Trophoblast cell (in vitro differentiated cells and primary cell): ENCODE measurements at regions not wholly inside any gene's neighbourhood (a gene's known extent, or its start where the extent isn't known, plus 50 kb on each side); places are given as distances from the start of the nearest gene placed in this dataset.
A peak's percentile ranks its signal among the peaks of the same experiment; 100 is the strongest.

Experiments used
- DNase-seq, 2 donors: peaks; one replicate each; pipeline ENCODE4 v3.0.0-alpha.2; 2016
- H2AFZ ChIP-seq: 2 replicates; pipeline ENCODE4 v1.6.1; 2013; ENCODE audit warnings: low read length, moderate library complexity, mild to moderate bottlenecking; ENCODE audit not compliant: insufficient read depth, poor library complexity
- H2AK5ac ChIP-seq: 2 replicates; pipeline ENCODE4 v1.6.1; 2013; ENCODE audit warnings: mild to moderate bottlenecking, low read length
- H2BK120ac ChIP-seq: 2 replicates; pipeline ENCODE4 v1.6.1; 2013; ENCODE audit warnings: low read length, mild to moderate bottlenecking, moderate library complexity; ENCODE audit not compliant: insufficient read depth, poor library complexity
- H2BK12ac ChIP-seq: 2 replicates; pipeline ENCODE4 v1.6.1; 2013; ENCODE audit warnings: mild to moderate bottlenecking, low read length, moderate library complexity
- H2BK5ac ChIP-seq: 2 replicates; pipeline ENCODE4 v1.6.1; 2013; ENCODE audit warnings: low read length, low read depth, moderate library complexity, mild to moderate bottlenecking; ENCODE audit not compliant: poor library complexity
- H3K14ac ChIP-seq: 2 replicates; pipeline ENCODE4 v1.6.1; 2013; ENCODE audit warnings: mild to moderate bottlenecking, low read length
- H3K18ac ChIP-seq: 2 replicates; pipeline ENCODE4 v1.6.1; 2013; ENCODE audit warnings: mild to moderate bottlenecking, low read length
- H3K23ac ChIP-seq: 2 replicates; pipeline ENCODE4 v1.6.1; 2013; ENCODE audit warnings: low read length
- H3K27ac ChIP-seq: 2 replicates; pipeline ENCODE4 v1.5.1; 2013; ENCODE audit warnings: low read depth, mild to moderate bottlenecking, inconsistent platforms, low read length, moderate library complexity
- H3K27me3 ChIP-seq: 2 replicates; pipeline ENCODE4 v1.6.1; 2013; ENCODE audit warnings: inconsistent platforms, mild to moderate bottlenecking, low read length, moderate library complexity; ENCODE audit not compliant: insufficient read depth
- H3K36me3 ChIP-seq, 2 experiments: 1 replicate in 1 of 2; 2 replicates in 1 of 2; pipeline ENCODE4 v1.6.1; 2013; ENCODE audit warnings: low read length in 2 of 2, mild to moderate bottlenecking in 2 of 2, moderate library complexity in 1 of 2; ENCODE audit not compliant: insufficient read depth in 2 of 2, control insufficient read depth in 1 of 2
- H3K4ac ChIP-seq: 2 replicates; pipeline ENCODE4 v1.6.1; 2013; ENCODE audit warnings: low read depth, mild to moderate bottlenecking, low read length, moderate library complexity
- H3K4me1 ChIP-seq, 2 experiments: 1 replicate in 1 of 2; 2 replicates in 1 of 2; pipeline ENCODE4 v1.6.1; 2013; ENCODE audit warnings: low read length in 2 of 2, mild to moderate bottlenecking in 2 of 2, moderate library complexity in 1 of 2; ENCODE audit not compliant: insufficient read depth in 2 of 2, control insufficient read depth in 1 of 2
- H3K4me2 ChIP-seq: 2 replicates; pipeline ENCODE4 v1.6.1; 2013; ENCODE audit warnings: inconsistent platforms, mild to moderate bottlenecking, low read length, moderate library complexity
- H3K4me3 ChIP-seq: 2 replicates; pipeline ENCODE4 v1.5.1; 2013; ENCODE audit warnings: mild to moderate bottlenecking, low read depth, low read length, inconsistent platforms
- H3K79me1 ChIP-seq: one replicate; pipeline ENCODE4 v1.6.1; 2013; ENCODE audit warnings: low read length
- H3K79me2 ChIP-seq: 2 replicates; pipeline ENCODE4 v1.6.1; 2013; ENCODE audit warnings: low read length, mild to moderate bottlenecking; ENCODE audit not compliant: control insufficient read depth, insufficient read depth, poor library complexity
- H3K9ac ChIP-seq: 2 replicates; pipeline ENCODE4 v1.6.1; 2013; ENCODE audit warnings: mild to moderate bottlenecking, low read length
- H3K9me3 ChIP-seq: 2 replicates; pipeline ENCODE4 v1.6.1; 2013; ENCODE audit warnings: low read depth, mild to moderate bottlenecking, control low read depth, inconsistent platforms, low read length; ENCODE audit not compliant: insufficient read depth
- H4K12ac ChIP-seq: 2 replicates; pipeline ENCODE4 v1.6.1; 2013; ENCODE audit warnings: low read depth, mild to moderate bottlenecking, low read length, moderate library complexity
- H4K8ac ChIP-seq: 2 replicates; pipeline ENCODE4 v1.6.1; 2013; ENCODE audit warnings: low read depth, mild to moderate bottlenecking, low read length, moderate library complexity
- H4K91ac ChIP-seq: one replicate; pipeline ENCODE4 v1.6.1; 2013; ENCODE audit warnings: low read depth, mild to moderate bottlenecking, low read length, moderate library complexity
- WGBS: extraction: QIAGEN DNeasy Blood & Tissue Kit; methylation state at CpG from one replicate; pipeline ENCODE4 v1.1.7; 2013; ENCODE audit warnings: missing lambda C conversion rate; ENCODE audit not compliant: insufficient read length, insufficient coverage; ENCODE audit errors: extremely low coverage; 5-methylcytosine and 5-hydroxymethylcytosine counted together

DNA sequence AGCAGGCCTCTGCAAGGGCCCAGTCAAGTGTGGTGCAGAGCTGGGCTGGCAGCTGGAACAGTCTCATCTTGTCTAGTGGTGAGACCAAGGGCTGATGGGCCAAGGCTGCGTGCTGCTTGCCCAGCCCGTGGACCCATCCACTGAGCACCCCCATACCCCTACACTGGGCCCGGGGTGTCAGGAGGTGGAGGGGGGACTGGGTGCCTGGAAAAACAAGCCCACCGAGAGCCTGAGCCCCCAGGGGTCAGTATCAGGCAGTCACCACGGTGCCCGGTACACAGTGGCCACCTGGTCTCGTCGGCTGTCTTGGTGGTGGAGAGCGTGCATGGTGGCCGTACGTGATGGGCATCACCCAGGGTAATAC, 238.3 kb downstream of the SEC14L1 start:
- no peaks in the 10 kb centered on the region for H3K9me3 ChIP-seq

DNA sequence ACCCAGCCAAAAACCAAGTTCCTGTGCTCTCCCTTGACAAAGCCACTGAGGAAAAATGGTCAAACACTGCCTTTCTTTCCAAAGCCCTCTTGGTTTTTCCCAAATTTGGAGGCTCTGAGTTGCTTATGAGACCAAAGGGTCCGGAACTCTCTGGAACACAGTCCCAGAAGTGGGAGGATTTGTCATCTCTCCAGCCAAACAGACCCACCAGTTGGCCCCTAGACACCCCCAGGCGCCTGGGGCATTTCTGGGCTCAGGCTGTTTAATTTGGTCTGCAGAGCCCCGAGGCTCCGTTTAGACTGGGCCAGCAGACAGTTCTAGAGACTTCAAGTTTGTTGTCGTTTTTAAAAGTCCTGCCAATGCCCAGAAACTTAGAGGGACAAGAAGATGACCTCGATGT, 239.1 kb downstream of the SEC14L1 start:
- no peak overlapping the region for H3K27ac ChIP-seq
- H3K9ac ChIP-seq: no peak overlapping the region
- H3K4me2 ChIP-seq: no peak overlapping the region
- no peak overlapping the region for H2AFZ ChIP-seq
- peaks cover 14% of the 10 kb centered on the region for H3K79me1 ChIP-seq
- no peak overlapping the region for H4K8ac ChIP-seq
- H3K23ac ChIP-seq: no peak overlapping the region
- H3K18ac ChIP-seq: no peak overlapping the region
- no peak overlapping the region for H2BK5ac ChIP-seq
- no peak overlapping the region for H3K4me3 ChIP-seq
- H3K4ac ChIP-seq: no peak overlapping the region
- no CpG with 5 or more reads among the region's 6 CpGs for WGBS
- no peak overlapping the region for H3K14ac ChIP-seq
- H3K79me2 ChIP-seq: peaks cover 15% of the 10 kb centered on the region
- no peak for DNase-seq
- no peaks in the 10 kb centered on the region for H3K9me3 ChIP-seq
- H3K27me3 ChIP-seq: no peaks in the 10 kb centered on the region
- H4K12ac ChIP-seq: no peak overlapping the region
- no peak overlapping the region for H4K91ac ChIP-seq
- H2AK5ac ChIP-seq: no peak overlapping the region
- no peak overlapping the region for H2BK12ac ChIP-seq
- H2BK120ac ChIP-seq: no peak overlapping the region
- H3K4me1 ChIP-seq: peaks cover 44 to 47% of the 10 kb centered on the region in 2 experiments
- H3K36me3 ChIP-seq: peaks cover 0 to 7% of the 10 kb centered on the region in 2 experiments

More for the DNA sequence above, 238.3 kb downstream of the SEC14L1 start:
- Histone ChIP-seq H3K4ac (peak overlapping the region; percentile 24), H3K27me3 (no peaks in the 10 kb centered on the region), H2BK120ac (no peak overlapping the region), H2AK5ac (no peak overlapping the region), H3K79me2 (peaks cover 16% of the 10 kb centered on the region), H3K18ac (peak overlapping the region; percentile 2), H3K4me1 (peaks cover 48 to 51% of the 10 kb centered on the region in 2 experiments), H3K27ac (no peak overlapping the region), H4K91ac (no peak overlapping the region), H4K12ac (no peak overlapping the region), H2BK12ac (no peak overlapping the region), H3K36me3 (peaks cover 0 to 7% of the 10 kb centered on the region in 2 experiments), H4K8ac (no peak overlapping the region), H2BK5ac (no peak overlapping the region), H3K23ac (no peak overlapping the region), H3K79me1 (peaks cover 19% of the 10 kb centered on the region), H3K9ac (no peak overlapping the region), H3K4me2 (no peak overlapping the region), H2AFZ (no peak overlapping the region), H3K4me3 (no peak overlapping the region), H3K14ac (no peak overlapping the region)
- WGBS: no CpG with 5 or more reads among the region's 11 CpGs
- DNase-seq: no peak

DNA sequence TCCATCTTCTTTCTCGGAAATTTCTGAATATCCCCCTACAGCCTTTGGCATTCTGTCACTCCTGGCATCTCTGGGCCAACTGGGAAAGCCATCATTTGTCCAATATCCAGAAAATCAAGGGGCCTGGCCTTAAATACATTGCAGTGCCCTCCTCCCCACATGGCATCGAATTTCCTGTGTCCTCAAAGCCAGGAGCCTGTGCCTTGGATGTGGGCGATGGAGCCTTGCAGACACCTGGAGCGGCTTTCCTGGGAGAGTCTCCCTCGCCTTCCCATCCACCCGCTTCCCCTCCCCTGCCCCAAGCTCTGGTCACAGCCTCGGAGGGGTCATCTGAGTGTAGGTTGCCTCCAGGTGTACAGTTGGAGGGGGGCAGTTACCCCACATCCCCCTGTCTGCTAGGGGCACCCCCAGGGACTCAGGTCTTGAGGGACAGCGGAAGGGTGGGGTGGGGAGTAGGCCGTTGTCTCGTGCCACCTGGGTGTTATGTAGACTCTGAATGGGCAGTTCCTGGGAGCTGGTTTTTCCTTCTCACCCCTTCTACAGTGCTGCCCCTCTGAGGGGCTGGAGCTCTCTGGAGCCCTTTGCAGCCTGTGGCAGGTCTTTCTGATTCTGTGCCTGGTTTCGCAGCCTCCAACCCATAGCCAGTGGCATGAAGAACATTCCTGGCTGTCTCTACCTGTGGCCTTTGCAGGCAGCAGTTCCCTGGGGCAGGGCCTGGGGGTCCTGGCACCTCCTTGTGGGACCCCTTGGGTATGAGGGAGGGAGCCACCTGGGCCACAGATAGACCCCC, 239.8 kb downstream of the SEC14L1 start:
- Histone ChIP-seq H4K8ac (peak overlapping the region; percentile 22), H3K9me3 (no peaks in the 10 kb centered on the region), H2BK12ac (peak overlapping the region; percentile 16), H3K79me1 (peaks cover 14% of the 10 kb centered on the region), H2BK120ac (peak overlapping the region; percentile 12), H3K14ac (no peak overlapping the region), H3K36me3 (peaks cover 0 to 7% of the 10 kb centered on the region in 2 experiments), H3K4me2 (peak overlapping the region; percentile 8), H3K4me3 (no peak overlapping the region), H3K27ac (no peak overlapping the region), H3K27me3 (no peaks in the 10 kb centered on the region), H3K4ac (peak overlapping the region; percentile 31), H2BK5ac (no peak overlapping the region), H2AK5ac (peak overlapping the region; percentile 52), H4K91ac (peak overlapping the region; percentile 61), H4K12ac (no peak overlapping the region), H3K9ac (no peak overlapping the region), H2AFZ (no peak overlapping the region), H3K79me2 (peaks cover 12% of the 10 kb centered on the region), H3K18ac (peak overlapping the region; percentile 72), H3K23ac (no peak overlapping the region), H3K4me1 (peaks cover 38 to 41% of the 10 kb centered on the region in 2 experiments)
- DNase-seq: no peak
- WGBS: no CpG with 5 or more reads among the region's 11 CpGs

DNA sequence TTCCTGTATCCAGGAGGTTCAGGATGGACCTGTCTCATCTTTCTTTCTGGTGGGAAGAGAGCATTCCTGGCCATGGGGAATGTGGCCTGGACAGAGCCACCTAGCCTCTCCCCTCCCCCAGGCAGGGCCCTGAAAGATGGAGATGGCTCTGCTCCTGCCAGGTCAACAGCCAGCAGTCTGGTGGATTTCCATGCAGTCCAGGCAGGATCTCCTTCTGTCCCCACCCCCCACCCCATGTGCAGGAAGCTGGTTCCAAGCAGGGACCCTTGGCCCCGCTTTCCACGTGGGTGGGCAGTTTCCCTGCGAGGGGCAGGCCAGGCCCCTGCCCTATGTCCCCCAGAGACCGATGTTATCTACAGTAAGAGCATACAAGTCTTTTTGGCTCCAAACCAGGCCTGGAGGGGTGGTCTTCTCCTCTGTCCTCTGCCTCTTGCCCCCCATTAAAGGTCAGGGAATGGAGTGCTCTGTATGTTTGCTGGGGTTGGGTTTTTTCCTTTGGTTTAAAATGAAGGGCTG, 240.5 kb downstream of the SEC14L1 start:
- Histone ChIP-seq H2BK12ac (peak overlapping the region; percentile 6), H4K8ac (no peak overlapping the region), H2AK5ac (no peak overlapping the region), H3K23ac (no peak overlapping the region), H3K9ac (no peak overlapping the region), H3K4me2 (peak overlapping the region; percentile 8), H3K4me1 (peaks cover 39 to 41% of the 10 kb centered on the region in 2 experiments), H3K27ac (no peak overlapping the region), H4K12ac (no peak overlapping the region), H3K4me3 (peak overlapping the region; percentile 25), H3K18ac (peak overlapping the region; percentile 4), H3K27me3 (no peaks in the 10 kb centered on the region), H3K9me3 (no peaks in the 10 kb centered on the region), H3K14ac (no peak overlapping the region), H3K36me3 (peaks cover 0 to 7% of the 10 kb centered on the region in 2 experiments), H3K79me1 (peaks cover 16% of the 10 kb centered on the region), H3K79me2 (peaks cover 11% of the 10 kb centered on the region), H3K4ac (peak overlapping the region; percentile 61), H2BK5ac (no peak overlapping the region), H2AFZ (no peak overlapping the region), H4K91ac (peak overlapping the region; percentile 45), H2BK120ac (peak overlapping the region; percentile 28)
- WGBS: no CpG with 5 or more reads among the region's 4 CpGs
- no peak for DNase-seq
